Left lung (tissue), 4 donors: ENCODE measurements at regions not wholly inside any gene's neighbourhood (a gene's known extent, or its start where the extent isn't known, plus 50 kb on each side); places are given as distances from the start of the nearest gene placed in this dataset.

ENCODE experiments used
- ATAC-seq: fragments of 200-7000 bp; cut with Tn5 transposase; one replicate; pipeline ENCODE4 v1.9.1; 2020; ENCODE audit warnings: moderate library complexity
- DNase-seq, 4 donors: peaks; one replicate each; pipeline ENCODE4 v3.0.0-alpha.2; 2013 to 2020
- H3K27ac ChIP-seq, 2 donors: fragments of 200-600 bp; sonication (generic) in 1 of 2; one replicate each; pipeline versions ENCODE4 v1.5.0 to v1.8.0; 2020 to 2021
- H3K27me3 ChIP-seq, 2 donors: fragments of 200-600 bp; sonication (generic) in 1 of 2; one replicate each; pipeline versions ENCODE4 v1.5.0 to v1.8.0; 2020 to 2021
- H3K36me3 ChIP-seq, 2 donors: fragments of 200-600 bp; sonication (generic) in 1 of 2; one replicate each; pipeline versions ENCODE4 v1.5.0 to v1.8.0; 2020 to 2021
- H3K4me1 ChIP-seq, 2 donors: fragments of 200-600 bp; one replicate each; pipeline ENCODE4 v1.8.0; 2021
- H3K4me3 ChIP-seq, 2 donors: fragments of 200-600 bp; sonication (generic) in 1 of 2; one replicate each; pipeline versions ENCODE4 v1.5.0 to v1.8.0; 2020 to 2021; ENCODE audit warnings: mild to moderate bottlenecking in 1 of 2
- H3K9me3 ChIP-seq, 2 donors: fragments of 200-600 bp; sonication (generic) in 1 of 2; one replicate each; pipeline versions ENCODE4 v1.5.0 to v1.8.0; 2020 to 2021
- intact Hi-C, 2 donors: fragments of 100-400 bp; cut with DNase I; formaldehyde crosslinking; loops; one replicate each; pipeline versions ENCODE4 v1.11.2 to v1.14.2; 2022
- TF ChIP-seq, protein P1 (sequence below), 2 donors: fragments of 200-600 bp; sonication (generic) in 1 of 2; IDR thresholded peaks; one replicate each; pipeline versions ENCODE4 v1.5.0 to v1.8.0; 2021; ENCODE audit warnings: antibody characterized with exemption in 2 of 2
- donor health status: DM: no; HTN: yes; CAD: no.
- donor health status: DM: no; HTN: no; CAD: no.

DNA sequence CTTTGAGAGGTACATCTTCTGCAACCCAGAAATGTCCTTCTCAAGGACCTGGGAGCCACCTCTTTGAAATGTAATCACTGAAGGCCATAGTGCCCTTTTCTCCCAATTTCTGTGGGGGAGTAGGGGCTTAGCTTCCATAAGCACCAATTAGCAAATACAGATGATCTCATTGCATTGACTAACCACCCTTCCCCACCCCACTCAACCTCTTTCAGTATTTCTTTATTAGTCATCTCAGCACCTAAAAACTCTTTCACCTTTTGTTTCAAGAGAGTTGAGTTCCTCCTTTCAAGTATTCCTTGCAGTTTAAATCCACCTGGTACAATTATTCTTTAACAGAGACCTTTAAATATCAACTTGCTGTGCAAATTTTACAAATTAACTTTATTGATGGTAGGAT is 1011.8 kb upstream of the CDH2 start:
- no peak overlapping the region for H3K4me3 ChIP-seq
- no peaks in the 10 kb centered on the region for H3K4me1 ChIP-seq
- DNase-seq (no peak), ATAC-seq (no peak)
- H3K9me3 ChIP-seq: no peaks in the 10 kb centered on the region
- H3K36me3 ChIP-seq: no peaks in the 10 kb centered on the region
- H3K27ac ChIP-seq: no peak overlapping the region
- no peaks in the 10 kb centered on the region for H3K27me3 ChIP-seq
- TF ChIP-seq, protein P1, sequence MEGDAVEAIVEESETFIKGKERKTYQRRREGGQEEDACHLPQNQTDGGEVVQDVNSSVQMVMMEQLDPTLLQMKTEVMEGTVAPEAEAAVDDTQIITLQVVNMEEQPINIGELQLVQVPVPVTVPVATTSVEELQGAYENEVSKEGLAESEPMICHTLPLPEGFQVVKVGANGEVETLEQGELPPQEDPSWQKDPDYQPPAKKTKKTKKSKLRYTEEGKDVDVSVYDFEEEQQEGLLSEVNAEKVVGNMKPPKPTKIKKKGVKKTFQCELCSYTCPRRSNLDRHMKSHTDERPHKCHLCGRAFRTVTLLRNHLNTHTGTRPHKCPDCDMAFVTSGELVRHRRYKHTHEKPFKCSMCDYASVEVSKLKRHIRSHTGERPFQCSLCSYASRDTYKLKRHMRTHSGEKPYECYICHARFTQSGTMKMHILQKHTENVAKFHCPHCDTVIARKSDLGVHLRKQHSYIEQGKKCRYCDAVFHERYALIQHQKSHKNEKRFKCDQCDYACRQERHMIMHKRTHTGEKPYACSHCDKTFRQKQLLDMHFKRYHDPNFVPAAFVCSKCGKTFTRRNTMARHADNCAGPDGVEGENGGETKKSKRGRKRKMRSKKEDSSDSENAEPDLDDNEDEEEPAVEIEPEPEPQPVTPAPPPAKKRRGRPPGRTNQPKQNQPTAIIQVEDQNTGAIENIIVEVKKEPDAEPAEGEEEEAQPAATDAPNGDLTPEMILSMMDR (IDR thresholded peaks at IDR 0.05): no peak
- intact Hi-C loops: no loop called here

- Histone ChIP-seq H3K36me3 (no peaks in the 10 kb centered on the region), H3K4me1 (no peaks in the 10 kb centered on the region), H3K4me3 (no peak overlapping the region), H3K9me3 (no peaks in the 10 kb centered on the region), H3K27ac (no peak overlapping the region), H3K27me3 (no peaks in the 10 kb centered on the region)
- DNase-seq (no peak), ATAC-seq (no peak)
- TF ChIP-seq, protein P1 (IDR thresholded peaks at IDR 0.05): no peak
- intact Hi-C loops: no loop called here
Measured at GRCh38 chr18:29185801-29186200, 1008.9 kb upstream of the CDH2 start.

- Histone ChIP-seq H3K4me1 (no peaks in the 10 kb centered on the region), H3K27me3 (no peaks in the 10 kb centered on the region), H3K9me3 (no peaks in the 10 kb centered on the region), H3K36me3 (no peaks in the 10 kb centered on the region), H3K4me3 (no peak overlapping the region), H3K27ac (no peak overlapping the region)
- ATAC-seq: no peak
- TF ChIP-seq, protein P1 (IDR thresholded peaks at IDR 0.05): no peak
- DNase-seq: no peak
- intact Hi-C loops: no loop called here
Measured at GRCh38 chr18:29184654-29185053, 1007.7 kb upstream of the CDH2 start.

- no peaks in the 10 kb centered on the region for H3K4me1 ChIP-seq
- ATAC-seq (peak; percentile 77), DNase-seq (no peak)
- H3K27me3 ChIP-seq: no peaks in the 10 kb centered on the region
- intact Hi-C loops: no loop called here
- TF ChIP-seq, protein P1 (IDR thresholded peaks at IDR 0.05): no peak
- H3K36me3 ChIP-seq: no peaks in the 10 kb centered on the region
- no peak overlapping the region for H3K4me3 ChIP-seq
- H3K27ac ChIP-seq: peak overlapping the region; percentile 16 to 49
- no peaks in the 10 kb centered on the region for H3K9me3 ChIP-seq
Measured at GRCh38 chr18:29181151-29181901, 1004.4 kb upstream of the CDH2 start.

DNA sequence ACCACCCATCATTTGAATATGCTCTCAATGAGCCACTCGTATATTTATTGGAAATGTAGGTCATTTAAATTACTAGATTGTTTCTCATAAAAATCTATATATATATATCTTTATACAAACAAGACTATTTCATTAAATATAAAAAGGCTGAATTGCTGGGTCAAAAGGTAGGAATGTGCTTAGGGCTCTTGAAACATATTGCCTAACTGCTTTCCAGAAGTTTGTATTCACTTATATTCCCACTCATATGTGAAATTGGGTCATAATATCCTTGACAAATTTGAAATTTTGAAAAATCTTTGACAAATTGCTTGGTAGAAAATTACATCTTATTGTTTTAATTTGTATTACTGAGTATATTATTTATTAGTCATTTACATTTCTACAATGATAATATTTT is 999.8 kb upstream of the CDH2 start:
- Histone ChIP-seq H3K27me3 (no peaks in the 10 kb centered on the region), H3K36me3 (no peaks in the 10 kb centered on the region), H3K4me3 (no peak overlapping the region), H3K27ac (no peak overlapping the region), H3K4me1 (no peaks in the 10 kb centered on the region), H3K9me3 (no peaks in the 10 kb centered on the region)
- DNase-seq: peak in 1 of 4 donors; percentile 1
- peak; percentile 34 for ATAC-seq
- TF ChIP-seq, protein P1 (IDR thresholded peaks at IDR 0.05): no peak
- intact Hi-C loops: no loop called here
